Skin epidermis (tissue), 12 donors: ENCODE measurements at regions not wholly inside any gene's neighbourhood (a gene's known extent, or its start where the extent isn't known, plus 50 kb on each side); places are given as distances from the start of the nearest gene placed in this dataset.

Source experiments
- H3K27ac ChIP-seq, 21 experiments: fragments of 200-600 bp; sonication (generic) in 11 of 21; one replicate each; pipeline ENCODE4 v1.5.0; 2020; ENCODE audit warnings: mild to moderate bottlenecking in 3 of 21, inconsistent platforms in 2 of 21, moderate library complexity in 2 of 21
- H3K4me3 ChIP-seq, 7 experiments: fragments of 200-600 bp; sonication (generic) in 2 of 7; one replicate each; pipeline ENCODE4 v1.5.0; 2020; ENCODE audit warnings: inconsistent platforms in 2 of 7, mild to moderate bottlenecking in 2 of 7, moderate library complexity in 1 of 7

- Histone ChIP-seq H3K4me3 (no peak overlapping the region), H3K27ac (no peak overlapping the region)
Observed at GRCh38 chr12:97257726-97258125, 204.9 kb upstream of the RMST start.

- Histone ChIP-seq H3K4me3 (no peak overlapping the region), H3K27ac (no peak overlapping the region)
Observed at GRCh38 chr12:97259098-97259497, 203.5 kb upstream of the RMST start.

GRCh38 chr12:97260786-97261185 lies 201.8 kb upstream of the RMST start:
- Histone ChIP-seq H3K4me3 (no peak overlapping the region), H3K27ac (no peak overlapping the region)

GRCh38 chr12:97267166-97267565 lies 195.4 kb upstream of the RMST start:
- no peak overlapping the region for H3K4me3 ChIP-seq
- no peak overlapping the region for H3K27ac ChIP-seq

GRCh38 chr12:97267594-97268202 lies 194.9 kb upstream of the RMST start:
- no peak overlapping the region for H3K27ac ChIP-seq
- no peak overlapping the region for H3K4me3 ChIP-seq

GRCh38 chr12:97272471-97272870 lies 190.1 kb upstream of the RMST start:
- H3K4me3 ChIP-seq, result no peak overlapping the region
- no peak overlapping the region for H3K27ac ChIP-seq

GRCh38 chr12:97274386-97274785 lies 188.2 kb upstream of the RMST start:
- H3K27ac ChIP-seq, result no peak overlapping the region
- no peak overlapping the region for H3K4me3 ChIP-seq

- Histone ChIP-seq H3K4me3 (no peak overlapping the region), H3K27ac (no peak overlapping the region)
Observed at GRCh38 chr12:97275256-97275655, 187.3 kb upstream of the RMST start.

GRCh38 chr12:97275728-97276590 lies 186.6 kb upstream of the RMST start:
- no peak overlapping the region for H3K27ac ChIP-seq
- H3K4me3 ChIP-seq, result no peak overlapping the region

GRCh38 chr12:97276661-97277429 lies 185.8 kb upstream of the RMST start:
- H3K27ac ChIP-seq, result no peak overlapping the region
- H3K4me3 ChIP-seq, result no peak overlapping the region

- H3K27ac ChIP-seq, result no peak overlapping the region
- H3K4me3 ChIP-seq, result no peak overlapping the region
Observed at GRCh38 chr12:97283297-97283696, 179.3 kb upstream of the RMST start.

GRCh38 chr12:97288531-97288930 lies 174.1 kb upstream of the RMST start:
- Histone ChIP-seq H3K4me3 (no peak overlapping the region), H3K27ac (no peak overlapping the region)

- no peak overlapping the region for H3K4me3 ChIP-seq
Observed at GRCh38 chr12:97292588-97292987, 170.0 kb upstream of the RMST start.

GRCh38 chr12:97293541-97293940 lies 169.1 kb upstream of the RMST start:
- no peak overlapping the region for H3K4me3 ChIP-seq
- no peak overlapping the region for H3K27ac ChIP-seq

More at GRCh38 chr12:97292588-97292987, 170.0 kb upstream of the RMST start:
- no peak overlapping the region for H3K27ac ChIP-seq

GRCh38 chr12:97299847-97300246 lies 162.8 kb upstream of the RMST start:
- no peak overlapping the region for H3K4me3 ChIP-seq
- H3K27ac ChIP-seq, result no peak overlapping the region

- Histone ChIP-seq H3K27ac (no peak overlapping the region), H3K4me3 (no peak overlapping the region)
Observed at GRCh38 chr12:97300431-97300830, 162.2 kb upstream of the RMST start.

- no peak overlapping the region for H3K27ac ChIP-seq
- no peak overlapping the region for H3K4me3 ChIP-seq
Observed at GRCh38 chr12:97300891-97301290, 161.7 kb upstream of the RMST start.

GRCh38 chr12:97301576-97301975 lies 161.0 kb upstream of the RMST start:
- H3K4me3 ChIP-seq, result no peak overlapping the region
- H3K27ac ChIP-seq, result no peak overlapping the region

GRCh38 chr12:97305651-97306050 lies 157.0 kb upstream of the RMST start:
- Histone ChIP-seq H3K4me3 (no peak overlapping the region), H3K27ac (no peak overlapping the region)

GRCh38 chr12:97306147-97306546 lies 156.5 kb upstream of the RMST start:
- no peak overlapping the region for H3K27ac ChIP-seq
- no peak overlapping the region for H3K4me3 ChIP-seq
